HEK293 (cell line): ENCODE measurements at regions not wholly inside any gene's neighbourhood (a gene's known extent, or its start where the extent isn't known, plus 50 kb on each side); places are given as distances from the start of the nearest gene placed in this dataset.

Source experiments
- TRIM28 ChIP-seq: IDR thresholded peaks from 2 replicates; pipeline ENCODE4 v1.6.1; 2011; ENCODE audit warnings: low read length, control low read depth, borderline replicate concordance
- ZBTB1 ChIP-seq: fragments of 450-650 bp; formaldehyde crosslinking; IDR thresholded peaks from 2 replicates; pipeline ENCODE4 v1.5.1; 2016; ENCODE audit warnings: missing biosample characterization, missing genetic modification characterization
- ZEB2 ChIP-seq: fragments of 450-650 bp; formaldehyde crosslinking; IDR thresholded peaks from 2 replicates; pipeline ENCODE4 v1.5.1; 2016; ENCODE audit warnings: missing biosample characterization, missing genetic modification characterization
- ZNF10 ChIP-seq: fragments of 450-650 bp; formaldehyde crosslinking; IDR thresholded peaks from 2 replicates; pipeline ENCODE4 v1.5.1; 2017; ENCODE audit warnings: missing biosample characterization, missing genetic modification characterization
- ZNF585B ChIP-seq: fragments of 450-650 bp; formaldehyde crosslinking; IDR thresholded peaks from 2 replicates; pipeline ENCODE4 v1.5.1; 2016; ENCODE audit warnings: missing biosample characterization, missing genetic modification characterization
- ZNF768 ChIP-seq: fragments of 450-650 bp; formaldehyde crosslinking; IDR thresholded peaks from 2 replicates; pipeline ENCODE4 v1.5.1; 2018; ENCODE audit warnings: missing biosample characterization, mild to moderate bottlenecking, missing genetic modification characterization
- ZSCAN30 ChIP-seq: fragments of 450-650 bp; IDR thresholded peaks from 2 replicates; pipeline ENCODE4 v1.5.1; 2018; ENCODE audit warnings: missing biosample characterization, mild to moderate bottlenecking, missing genetic modification characterization, moderate library complexity
- TF ChIP-seq, protein P1 (sequence below): fragments of 450-650 bp; formaldehyde crosslinking; IDR thresholded peaks from 2 replicates; pipeline ENCODE4 v1.5.1; 2016; ENCODE audit warnings: missing biosample characterization, missing genetic modification characterization

DNA sequence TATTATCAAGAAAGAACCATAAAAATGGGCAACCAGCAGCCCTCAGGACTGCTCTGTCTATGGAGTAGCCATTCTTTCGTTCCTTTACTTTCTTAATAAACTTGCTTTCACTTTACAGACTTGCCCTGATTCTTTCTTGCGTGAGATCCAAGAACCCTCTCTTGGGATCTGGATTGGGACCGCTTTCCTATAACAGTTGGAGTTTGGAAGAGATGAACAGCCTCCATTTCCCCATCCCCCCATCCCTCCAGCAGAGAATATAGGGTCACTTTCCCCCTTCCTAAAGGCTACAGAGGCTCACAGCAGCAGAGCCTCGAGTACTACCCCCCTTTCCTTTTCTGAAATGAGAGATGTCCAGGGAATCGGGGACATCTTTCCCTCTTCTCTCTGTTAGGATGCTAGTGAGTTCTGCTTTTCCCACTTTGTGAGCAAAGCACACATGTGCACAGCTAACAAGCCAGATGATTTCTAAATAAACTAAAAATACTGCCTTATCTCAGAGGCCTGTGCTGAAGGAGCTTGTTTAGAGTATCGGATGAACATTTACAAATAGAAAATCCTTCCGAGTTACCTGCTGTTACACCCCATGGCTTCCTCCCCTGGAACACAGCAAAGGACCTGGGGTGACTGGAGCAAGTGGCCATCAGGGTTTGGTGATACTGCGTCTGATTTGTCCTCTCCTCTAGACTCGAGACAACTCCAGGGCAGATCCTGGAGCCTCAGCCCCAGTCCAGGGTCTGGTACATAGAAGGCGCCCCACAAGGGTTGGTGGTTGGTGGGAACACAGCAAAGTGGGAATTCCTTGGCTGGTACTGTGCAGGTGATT lies 144.2 kb downstream of the SLC38A6 start:
- TF ChIP-seq ZEB2 (no peak), ZNF768 (tag by site-specific recombination) (no peak), ZBTB1 (tag by site-specific recombination) (no peak), ZNF585B (tag by site-specific recombination) (no peak), ZNF10 (tag by site-specific recombination) (no peak), TRIM28 (no peak), ZSCAN30 (tag by site-specific recombination) (no peak)
- TF ChIP-seq, protein P1, sequence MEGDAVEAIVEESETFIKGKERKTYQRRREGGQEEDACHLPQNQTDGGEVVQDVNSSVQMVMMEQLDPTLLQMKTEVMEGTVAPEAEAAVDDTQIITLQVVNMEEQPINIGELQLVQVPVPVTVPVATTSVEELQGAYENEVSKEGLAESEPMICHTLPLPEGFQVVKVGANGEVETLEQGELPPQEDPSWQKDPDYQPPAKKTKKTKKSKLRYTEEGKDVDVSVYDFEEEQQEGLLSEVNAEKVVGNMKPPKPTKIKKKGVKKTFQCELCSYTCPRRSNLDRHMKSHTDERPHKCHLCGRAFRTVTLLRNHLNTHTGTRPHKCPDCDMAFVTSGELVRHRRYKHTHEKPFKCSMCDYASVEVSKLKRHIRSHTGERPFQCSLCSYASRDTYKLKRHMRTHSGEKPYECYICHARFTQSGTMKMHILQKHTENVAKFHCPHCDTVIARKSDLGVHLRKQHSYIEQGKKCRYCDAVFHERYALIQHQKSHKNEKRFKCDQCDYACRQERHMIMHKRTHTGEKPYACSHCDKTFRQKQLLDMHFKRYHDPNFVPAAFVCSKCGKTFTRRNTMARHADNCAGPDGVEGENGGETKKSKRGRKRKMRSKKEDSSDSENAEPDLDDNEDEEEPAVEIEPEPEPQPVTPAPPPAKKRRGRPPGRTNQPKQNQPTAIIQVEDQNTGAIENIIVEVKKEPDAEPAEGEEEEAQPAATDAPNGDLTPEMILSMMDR (tag by site-specific recombination), result no peak
